ENCODE measurements at regions not wholly inside any gene's neighbourhood (a gene's known extent, or its start where the extent isn't known, plus 50 kb on each side); places are given as distances from the start of the nearest gene placed in this dataset.
A peak's percentile ranks its signal among the peaks of the same experiment; 100 is the strongest.

GRCh38 chr11:116294630-116295029 is 478.2 kb downstream of the BUD13 start:
- DNase-seq (ENCODE audit: low spot score), result no peak

- no peak for DNase-seq (ENCODE audit: low spot score)
Measured at GRCh38 chr11:116287866-116288265, 484.9 kb downstream of the BUD13 start.

GRCh38 chr11:116285026-116285425 is 487.8 kb downstream of the BUD13 start:
- no peak for DNase-seq (ENCODE audit: low spot score)

- DNase-seq (ENCODE audit: low spot score), result no peak
Measured at GRCh38 chr11:116283300-116283699, 489.5 kb downstream of the BUD13 start.

GRCh38 chr11:116282481-116282880 is 490.3 kb downstream of the BUD13 start:
- no peak for DNase-seq (ENCODE audit: low spot score)

- no peak for DNase-seq (ENCODE audit: low spot score)
Measured at GRCh38 chr11:116281173-116282160, 491.3 kb downstream of the BUD13 start.

GRCh38 chr11:116279511-116279910 is 493.3 kb downstream of the BUD13 start:
- DNase-seq (ENCODE audit: low spot score), result no peak

- no peak for DNase-seq (ENCODE audit: low spot score)
Measured at GRCh38 chr11:116278076-116278475, 494.7 kb downstream of the BUD13 start.

GRCh38 chr11:116276051-116277044 is 496.4 kb downstream of the BUD13 start:
- DNase-seq (ENCODE audit: low spot score), result peak; percentile 43

- no peak for DNase-seq (ENCODE audit: low spot score)
Measured at GRCh38 chr11:116275635-116276034, 497.2 kb downstream of the BUD13 start.

- DNase-seq (ENCODE audit: low spot score), result no peak
Measured at GRCh38 chr11:116274521-116274920, 498.3 kb downstream of the BUD13 start.

- no peak for DNase-seq (ENCODE audit: low spot score)
Measured at GRCh38 chr11:116272181-116272789, 500.5 kb downstream of the BUD13 start.

- DNase-seq (ENCODE audit: low spot score), result no peak
Measured at GRCh38 chr11:116271479-116271878, 501.3 kb downstream of the BUD13 start.

- DNase-seq (ENCODE audit: low spot score), result no peak
Measured at GRCh38 chr11:116267146-116267545, 505.6 kb downstream of the BUD13 start.

GRCh38 chr11:116263770-116264169 is 509.0 kb downstream of the BUD13 start:
- no peak for DNase-seq (ENCODE audit: low spot score)

GRCh38 chr11:116263019-116263418 is 509.8 kb downstream of the BUD13 start:
- DNase-seq (ENCODE audit: low spot score), result no peak

- DNase-seq (ENCODE audit: low spot score), result no peak
Measured at GRCh38 chr11:116262370-116262769, 510.4 kb downstream of the BUD13 start.

GRCh38 chr11:116261606-116262005 is 511.2 kb downstream of the BUD13 start:
- no peak for DNase-seq (ENCODE audit: low spot score)

GRCh38 chr11:116258821-116259220 is 514.0 kb downstream of the BUD13 start:
- no peak for DNase-seq (ENCODE audit: low spot score)

GRCh38 chr11:116257883-116258282 is 514.9 kb downstream of the BUD13 start:
- no peak for DNase-seq (ENCODE audit: low spot score)

GRCh38 chr11:116257092-116257491 is 515.7 kb downstream of the BUD13 start:
- no peak for DNase-seq (ENCODE audit: low spot score)

- no peak for DNase-seq (ENCODE audit: low spot score)
Measured at GRCh38 chr11:116256215-116256614, 516.6 kb downstream of the BUD13 start.
